ENCODE measurements at regions not wholly inside any gene's neighbourhood (a gene's known extent, or its start where the extent isn't known, plus 50 kb on each side); places are given as distances from the start of the nearest gene placed in this dataset.

DNA sequence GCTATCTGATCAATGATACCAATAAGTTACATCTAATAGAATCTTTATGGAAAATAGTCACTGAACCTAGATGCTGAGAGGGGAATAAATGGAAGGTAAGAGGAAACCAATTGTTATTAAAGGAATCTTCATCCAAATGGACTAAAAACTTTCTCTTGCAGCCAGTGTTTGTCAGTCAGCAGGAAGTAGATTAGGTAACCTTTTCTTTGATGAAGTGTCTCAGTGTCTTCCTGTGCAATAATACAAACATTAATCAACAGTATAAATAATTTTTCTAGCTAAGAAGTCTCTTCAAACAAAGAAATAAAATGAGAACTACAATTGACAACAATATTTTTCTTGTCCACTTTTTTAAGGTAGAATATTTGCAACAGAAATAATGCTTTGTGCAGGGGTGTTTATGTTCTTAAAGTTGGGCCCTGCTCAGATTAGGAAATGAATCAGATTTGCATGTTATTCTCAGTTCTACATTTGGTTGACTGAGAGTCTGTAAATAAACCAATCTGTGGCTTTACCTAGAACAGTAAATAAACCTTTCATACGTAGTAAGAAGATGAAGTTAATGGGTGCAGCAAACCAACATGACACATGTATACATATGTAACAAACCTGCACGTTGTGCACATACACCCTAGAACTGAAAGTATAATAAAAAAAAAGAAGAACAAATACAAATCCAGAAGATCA is 391.4 kb downstream of the MRPL39 start:
- 62 to 74% methylated on average over 2 of the region's 2 CpGs for whole genome bisulfite sequencing, 2 donors
- no peak for TF ChIP-seq POLR2A (IDR thresholded peaks at IDR 0.05)
- TF ChIP-seq, protein P1, sequence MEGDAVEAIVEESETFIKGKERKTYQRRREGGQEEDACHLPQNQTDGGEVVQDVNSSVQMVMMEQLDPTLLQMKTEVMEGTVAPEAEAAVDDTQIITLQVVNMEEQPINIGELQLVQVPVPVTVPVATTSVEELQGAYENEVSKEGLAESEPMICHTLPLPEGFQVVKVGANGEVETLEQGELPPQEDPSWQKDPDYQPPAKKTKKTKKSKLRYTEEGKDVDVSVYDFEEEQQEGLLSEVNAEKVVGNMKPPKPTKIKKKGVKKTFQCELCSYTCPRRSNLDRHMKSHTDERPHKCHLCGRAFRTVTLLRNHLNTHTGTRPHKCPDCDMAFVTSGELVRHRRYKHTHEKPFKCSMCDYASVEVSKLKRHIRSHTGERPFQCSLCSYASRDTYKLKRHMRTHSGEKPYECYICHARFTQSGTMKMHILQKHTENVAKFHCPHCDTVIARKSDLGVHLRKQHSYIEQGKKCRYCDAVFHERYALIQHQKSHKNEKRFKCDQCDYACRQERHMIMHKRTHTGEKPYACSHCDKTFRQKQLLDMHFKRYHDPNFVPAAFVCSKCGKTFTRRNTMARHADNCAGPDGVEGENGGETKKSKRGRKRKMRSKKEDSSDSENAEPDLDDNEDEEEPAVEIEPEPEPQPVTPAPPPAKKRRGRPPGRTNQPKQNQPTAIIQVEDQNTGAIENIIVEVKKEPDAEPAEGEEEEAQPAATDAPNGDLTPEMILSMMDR (IDR thresholded peaks at IDR 0.05), result no peak
- intact Hi-C loops (cut with DNase I; ENCODE audit: low total_unique reads), result no loop called here
- H3K4me3 ChIP-seq (ENCODE audit: low read depth, poor library complexity, severe bottlenecking), result no peak overlapping the region
- no peak for DNase-seq (ENCODE audit: low spot score in 2 of 2)

DNA sequence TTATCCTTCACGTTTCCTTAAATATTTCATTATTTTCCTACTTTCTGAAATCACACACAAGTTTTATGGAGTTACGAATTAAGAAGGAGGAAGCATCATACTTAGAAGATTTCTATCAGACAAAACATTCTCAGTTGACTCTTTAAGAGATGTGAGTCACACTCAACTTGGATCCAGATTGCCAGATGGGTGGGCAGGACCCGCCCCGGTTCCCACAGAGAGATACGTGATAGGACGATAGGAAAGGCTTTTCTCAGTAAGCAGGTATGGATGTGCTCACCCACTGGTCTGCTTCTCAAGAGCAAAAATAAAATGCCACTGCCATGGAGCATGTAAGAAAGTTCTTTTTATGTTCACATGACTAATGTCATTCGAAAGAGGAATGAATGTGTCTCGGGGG is 392.6 kb downstream of the MRPL39 start:
- intact Hi-C loops (cut with DNase I; ENCODE audit: low total_unique reads), result no loop called here
- TF ChIP-seq, protein P1 (IDR thresholded peaks at IDR 0.05), result no peak
- TF ChIP-seq POLR2A (IDR thresholded peaks at IDR 0.05), result no peak
- 81% methylated on average over 8 of the region's 8 CpGs for WGBS, 2 donors

DNA sequence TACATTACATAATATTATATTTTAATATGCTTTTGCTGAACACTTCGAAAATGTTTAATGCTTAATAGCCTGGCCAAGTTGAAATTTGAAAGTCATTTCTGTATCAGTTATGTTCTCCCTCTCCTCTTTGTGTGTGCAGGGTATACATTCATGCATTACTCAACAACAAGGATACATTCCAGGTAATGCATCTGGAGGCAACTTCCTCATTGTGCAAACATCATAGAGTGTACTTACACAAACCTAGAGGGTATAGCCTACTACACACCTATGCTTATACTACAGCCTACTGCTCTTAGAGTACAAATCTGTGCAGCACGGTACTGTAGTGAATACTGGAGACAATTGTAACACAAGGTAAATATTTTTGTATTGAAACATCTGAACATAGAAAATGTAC is 407.3 kb downstream of the MRPL39 start:
- DNase-seq (ENCODE audit: low spot score in 2 of 2), result no peak
- no peak overlapping the region for H3K4me3 ChIP-seq (ENCODE audit: low read depth, poor library complexity, severe bottlenecking)
- TF ChIP-seq, protein P1 (IDR thresholded peaks at IDR 0.05), result no peak
- no peak for TF ChIP-seq POLR2A (IDR thresholded peaks at IDR 0.05)
- WGBS, 2 donors, result 82 to 85% methylated on average over 2 of the region's 2 CpGs
- intact Hi-C loops (cut with DNase I; ENCODE audit: low total_unique reads), result no loop called here

More for the DNA sequence above, 392.6 kb downstream of the MRPL39 start:
- no peak for DNase-seq (ENCODE audit: low spot score in 2 of 2)
- no peak overlapping the region for H3K4me3 ChIP-seq (ENCODE audit: low read depth, poor library complexity, severe bottlenecking)

DNA sequence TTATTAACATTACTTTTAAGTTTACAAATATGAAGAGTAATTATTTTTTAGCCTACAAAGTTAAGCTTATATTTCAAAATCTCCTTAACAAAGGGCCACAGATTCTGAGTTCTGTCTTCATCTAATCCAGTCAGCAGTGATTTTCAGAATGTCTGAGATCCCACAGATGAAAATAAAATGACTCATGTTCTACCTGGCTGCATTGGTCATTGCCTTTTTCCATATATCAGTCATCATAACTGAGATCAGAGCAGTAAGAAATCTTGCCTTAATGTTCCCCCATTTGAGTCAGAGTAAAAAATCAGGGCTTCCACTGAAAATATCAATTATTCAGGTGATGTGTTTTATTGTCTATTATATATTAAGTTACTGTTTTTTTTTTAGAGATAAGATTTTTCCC is 416.1 kb downstream of the MRPL39 start:
- intact Hi-C loops (cut with DNase I; ENCODE audit: low total_unique reads), result no loop called here
- H3K4me3 ChIP-seq (ENCODE audit: low read depth, poor library complexity, severe bottlenecking), result no peak overlapping the region
- TF ChIP-seq POLR2A (IDR thresholded peaks at IDR 0.05), result no peak
- TF ChIP-seq, protein P1 (IDR thresholded peaks at IDR 0.05), result no peak
- no peak for DNase-seq (ENCODE audit: low spot score in 2 of 2)

DNA sequence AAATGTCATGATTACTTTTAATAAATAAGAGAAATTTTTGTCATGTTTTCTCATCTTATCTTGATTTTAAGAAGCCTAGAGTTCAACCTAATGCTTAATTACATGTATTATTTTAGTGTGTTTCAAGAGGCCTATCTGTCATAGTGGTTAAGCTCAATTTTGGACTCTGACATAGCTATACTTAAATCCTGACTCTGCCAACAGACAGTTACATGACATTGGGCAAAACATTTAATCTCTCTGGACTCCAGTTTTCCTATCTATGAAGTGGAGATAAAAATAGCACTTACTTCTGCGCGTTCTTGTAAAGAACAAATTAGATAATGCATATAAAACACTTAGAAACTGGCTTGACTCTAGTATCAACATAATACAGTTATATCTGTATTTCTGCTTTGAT is 417.8 kb downstream of the MRPL39 start:
- intact Hi-C loops (cut with DNase I; ENCODE audit: low total_unique reads), result no loop called here
- H3K4me3 ChIP-seq (ENCODE audit: low read depth, poor library complexity, severe bottlenecking), result no peak overlapping the region
- 92 to 97% methylated on average over 2 of the region's 2 CpGs for WGBS, 2 donors
- TF ChIP-seq, protein P1 (IDR thresholded peaks at IDR 0.05), result no peak
- no peak for TF ChIP-seq POLR2A (IDR thresholded peaks at IDR 0.05)
- no peak for DNase-seq (ENCODE audit: low spot score in 2 of 2)

DNA sequence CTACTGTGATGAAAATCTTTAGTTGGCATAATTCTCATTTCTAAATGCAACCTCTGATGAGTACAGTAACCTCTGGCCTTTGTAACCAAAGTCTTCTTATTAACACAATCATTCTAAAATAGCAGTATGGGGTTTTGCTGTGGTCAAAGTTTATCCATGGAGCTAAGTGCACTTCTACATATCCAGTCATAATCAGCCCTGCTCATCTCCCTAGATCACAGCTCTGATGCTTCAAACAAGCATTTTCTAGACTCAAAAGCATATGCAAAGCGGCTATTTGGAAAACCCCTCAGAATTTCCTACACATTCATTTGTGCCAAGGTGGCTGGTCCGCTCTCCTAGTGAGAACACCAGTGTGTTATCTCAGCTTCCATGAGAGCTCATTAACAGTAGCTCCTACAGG is 418.6 kb downstream of the MRPL39 start:
- 67 to 77% methylated on average over 2 of the region's 2 CpGs for WGBS, 2 donors
- TF ChIP-seq, protein P1 (IDR thresholded peaks at IDR 0.05), result no peak
- no peak for TF ChIP-seq POLR2A (IDR thresholded peaks at IDR 0.05)
- DNase-seq (ENCODE audit: low spot score in 2 of 2), result no peak
- intact Hi-C loops (cut with DNase I; ENCODE audit: low total_unique reads), result no loop called here
- no peak overlapping the region for H3K4me3 ChIP-seq (ENCODE audit: low read depth, poor library complexity, severe bottlenecking)

Measured in lower leg skin (tissue), 4 donors.